Mesodermal cell (in vitro differentiated cells): ENCODE measurements at regions not wholly inside any gene's neighbourhood (a gene's known extent, or its start where the extent isn't known, plus 50 kb on each side); places are given as distances from the start of the nearest gene placed in this dataset.

Source experiments
- H3K27ac ChIP-seq: 2 replicates; pipeline ENCODE4 v1.7.0; 2013; ENCODE audit warnings: mild to moderate bottlenecking, low read depth, low read length, moderate library complexity; ENCODE audit not compliant: severe bottlenecking
- H3K36me3 ChIP-seq: 2 replicates; pipeline ENCODE4 v1.7.1; 2013; ENCODE audit warnings: mild to moderate bottlenecking, low read length, moderate library complexity; ENCODE audit not compliant: control insufficient read depth, insufficient read depth
- H3K4me1 ChIP-seq: one replicate; pipeline ENCODE4 v1.7.1; 2013; ENCODE audit warnings: mild to moderate bottlenecking, low read length; ENCODE audit not compliant: insufficient read depth, control insufficient read depth, poor library complexity, severe bottlenecking
- H3K4me3 ChIP-seq: 2 replicates; pipeline ENCODE4 v1.7.0; 2013; ENCODE audit warnings: low read length, control low read depth, mild to moderate bottlenecking; ENCODE audit not compliant: insufficient read depth, poor library complexity, severe bottlenecking; ENCODE audit errors: extremely low read depth
- H3K9me3 ChIP-seq: 2 replicates; pipeline ENCODE4 v1.7.1; 2013; ENCODE audit warnings: mild to moderate bottlenecking, low read length, moderate library complexity; ENCODE audit not compliant: control insufficient read depth
- WGBS, 2 experiments: methylation state at CpG; one replicate each; pipeline ENCODE4 v1.1.5; 2013; ENCODE audit warnings: missing lambda C conversion rate in 2 of 2; ENCODE audit not compliant: insufficient coverage in 2 of 2; 5-methylcytosine and 5-hydroxymethylcytosine counted together

GRCh38 chr1:224486801-224487583, 52.4 kb upstream of the WDR26 start:
- H3K9me3 ChIP-seq, result no peaks in the 10 kb centered on the region
- no peak overlapping the region for H3K27ac ChIP-seq
- no peaks in the 10 kb centered on the region for H3K4me1 ChIP-seq
- no peak overlapping the region for H3K4me3 ChIP-seq
- WGBS, 2 experiments, result 91 to 100% methylated on average over 3 to 5 of the region's 6 CpGs
- no peaks in the 10 kb centered on the region for H3K36me3 ChIP-seq

GRCh38 chr1:224488806-224489499, 54.4 kb upstream of the WDR26 start:
- Histone ChIP-seq H3K27ac (no peak overlapping the region), H3K36me3 (no peaks in the 10 kb centered on the region), H3K4me3 (no peak overlapping the region), H3K9me3 (no peaks in the 10 kb centered on the region), H3K4me1 (no peaks in the 10 kb centered on the region)
- 86% methylated on average over 1 of the region's 2 CpGs; no CpG with 5 or more reads in 1 of the 2 experiments for WGBS, 2 experiments

GRCh38 chr1:224489534-224490365, 55.2 kb upstream of the WDR26 start:
- WGBS, 2 experiments, result 88 to 92% methylated on average over 2 of the region's 5 CpGs
- no peaks in the 10 kb centered on the region for H3K9me3 ChIP-seq
- no peaks in the 10 kb centered on the region for H3K4me1 ChIP-seq
- H3K27ac ChIP-seq, result no peak overlapping the region
- H3K36me3 ChIP-seq, result no peaks in the 10 kb centered on the region
- H3K4me3 ChIP-seq, result no peak overlapping the region

DNA sequence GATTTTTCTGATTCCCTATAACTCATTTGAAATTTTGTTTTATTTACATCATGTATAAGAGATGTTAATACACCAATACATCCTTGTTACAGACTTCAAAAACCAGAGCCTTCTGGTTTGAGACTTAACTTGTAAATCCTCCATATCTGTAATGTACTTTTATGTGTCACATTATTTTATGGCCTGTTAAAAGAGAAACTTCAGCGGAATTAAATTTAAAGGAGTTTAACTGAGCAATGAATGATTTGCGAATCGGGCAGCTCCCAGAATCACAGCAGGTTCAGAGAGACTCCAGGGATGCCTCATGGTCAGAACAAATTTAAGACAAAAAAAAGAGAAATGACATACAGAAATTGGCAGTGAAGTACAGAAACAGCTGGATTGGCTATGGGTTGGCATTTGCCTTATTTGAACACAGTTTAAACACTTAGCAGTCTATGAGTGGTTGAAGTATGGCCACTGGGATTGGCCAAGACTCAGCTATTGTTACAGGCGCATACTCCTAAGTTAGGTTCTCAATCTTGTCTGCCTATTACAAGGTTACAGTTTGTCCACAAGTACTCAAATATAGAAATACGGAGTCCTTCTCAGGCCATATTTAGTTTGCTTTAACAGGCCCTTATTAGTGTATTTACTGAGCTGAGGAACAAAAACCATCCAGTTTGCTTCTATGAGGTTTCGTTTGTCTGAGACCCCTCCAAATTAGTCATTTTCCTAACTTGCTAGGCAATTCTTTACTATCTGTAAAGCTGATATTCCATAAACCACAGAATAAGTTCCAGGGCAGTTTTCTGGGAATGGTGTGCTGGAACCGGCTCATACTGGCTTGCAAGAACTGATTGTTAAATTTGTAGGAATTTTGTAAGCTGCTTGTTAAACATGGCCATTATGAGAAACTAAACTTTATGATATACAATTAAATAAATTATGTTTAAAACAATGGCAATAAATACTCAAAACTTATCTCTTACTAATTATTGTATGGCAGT, 56.2 kb upstream of the WDR26 start:
- WGBS, 2 experiments, result 91 to 92% methylated on average over 4 to 5 of the region's 7 CpGs
- no peaks in the 10 kb centered on the region for H3K9me3 ChIP-seq
- H3K4me1 ChIP-seq, result no peaks in the 10 kb centered on the region
- H3K36me3 ChIP-seq, result no peaks in the 10 kb centered on the region
- no peak overlapping the region for H3K4me3 ChIP-seq
- H3K27ac ChIP-seq, result no peak overlapping the region

- Histone ChIP-seq H3K27ac (no peak overlapping the region), H3K9me3 (peaks cover 10% of the 10 kb centered on the region), H3K36me3 (no peaks in the 10 kb centered on the region), H3K4me3 (no peak overlapping the region), H3K4me1 (no peaks in the 10 kb centered on the region)
- WGBS, 2 experiments, result 100% methylated on average over 1 of the region's 1 CpG; no CpG with 5 or more reads in 1 of the 2 experiments
These were observed 57.4 kb upstream of the WDR26 start for GRCh38 chr1:224492015-224492414.

- WGBS, 2 experiments, result 84 to 89% methylated on average over 1 to 2 of the region's 2 CpGs
- Histone ChIP-seq H3K27ac (no peak overlapping the region), H3K9me3 (peaks cover 11% of the 10 kb centered on the region), H3K4me1 (no peaks in the 10 kb centered on the region), H3K36me3 (no peaks in the 10 kb centered on the region), H3K4me3 (no peak overlapping the region)
These were observed 58.0 kb upstream of the WDR26 start for GRCh38 chr1:224492632-224493031.

DNA sequence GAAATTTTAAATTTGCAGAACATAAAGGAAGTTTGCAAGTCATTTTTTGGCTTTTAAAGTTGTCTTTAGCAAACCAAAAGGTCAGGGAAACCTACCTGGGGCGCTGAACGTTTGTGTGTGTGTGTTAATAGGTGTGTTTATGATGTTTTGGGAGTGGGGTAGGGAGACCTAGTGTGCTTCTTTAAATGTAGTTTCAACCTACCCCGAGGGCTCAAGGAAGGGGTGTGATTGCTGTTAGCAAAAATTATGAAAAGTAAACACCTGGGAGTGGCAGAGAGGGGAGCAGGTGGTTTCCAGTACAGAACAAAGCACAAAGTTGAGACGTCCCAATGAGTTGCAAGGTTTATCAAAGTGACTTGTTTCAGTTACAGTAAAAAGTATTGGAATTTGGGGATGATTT, 58.7 kb upstream of the WDR26 start:
- Histone ChIP-seq H3K36me3 (no peaks in the 10 kb centered on the region), H3K27ac (no peak overlapping the region), H3K4me1 (peaks cover 2% of the 10 kb centered on the region), H3K9me3 (peaks cover 11% of the 10 kb centered on the region), H3K4me3 (no peak overlapping the region)
- WGBS, 2 experiments, result 65 to 83% methylated on average over 4 of the region's 4 CpGs

DNA sequence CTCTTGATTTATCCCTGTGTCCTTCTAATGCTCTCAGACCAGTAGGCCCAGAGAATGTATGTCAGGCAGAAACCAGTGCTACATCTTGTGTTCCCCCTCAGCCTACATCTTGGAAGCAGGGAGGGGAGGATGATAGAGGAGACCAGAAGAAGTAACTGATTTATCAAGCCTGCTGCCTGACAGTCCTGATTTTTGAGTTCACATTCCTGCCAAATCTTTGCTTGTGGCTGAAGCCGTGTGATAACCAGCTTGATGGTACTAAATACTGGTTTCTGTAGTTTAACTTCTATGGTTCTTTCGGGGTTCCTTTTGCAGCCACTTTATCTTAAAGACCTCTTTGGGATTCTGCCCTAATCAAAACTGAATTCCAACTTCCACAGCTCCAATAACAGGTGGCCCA, 59.7 kb upstream of the WDR26 start:
- no peaks in the 10 kb centered on the region for H3K36me3 ChIP-seq
- H3K27ac ChIP-seq, result no peak overlapping the region
- peaks cover 13% of the 10 kb centered on the region for H3K4me1 ChIP-seq
- H3K9me3 ChIP-seq, result peaks cover 11% of the 10 kb centered on the region
- WGBS, 2 experiments, result 96% methylated on average over 2 of the region's 2 CpGs; no CpG with 5 or more reads in 1 of the 2 experiments
- no peak overlapping the region for H3K4me3 ChIP-seq

GRCh38 chr1:224495866-224496265, 61.3 kb upstream of the WDR26 start:
- Histone ChIP-seq H3K36me3 (no peaks in the 10 kb centered on the region), H3K4me1 (peaks cover 19% of the 10 kb centered on the region), H3K27ac (no peak overlapping the region), H3K4me3 (no peak overlapping the region), H3K9me3 (peaks cover 11% of the 10 kb centered on the region)
- 100% methylated on average over 3 to 4 of the region's 5 CpGs for WGBS, 2 experiments

GRCh38 chr1:224496826-224497225, 62.2 kb upstream of the WDR26 start:
- Histone ChIP-seq H3K36me3 (no peaks in the 10 kb centered on the region), H3K9me3 (peaks cover 11% of the 10 kb centered on the region), H3K27ac (no peak overlapping the region), H3K4me1 (peaks cover 22% of the 10 kb centered on the region), H3K4me3 (no peak overlapping the region)
- WGBS, 2 experiments, result no CpG with 5 or more reads among the region's 1 CpG
